Caco-2 (cell line): ENCODE measurements at regions not wholly inside any gene's neighbourhood (a gene's known extent, or its start where the extent isn't known, plus 50 kb on each side); places are given as distances from the start of the nearest gene placed in this dataset.

ENCODE experiments used
- BruUV-seq: library from RNA; stranded (reverse); fragments of 400-500 nt; replicated peaks from 2 replicates; lab custom pipeline; 2021; lab: Mats Ljungman, UMichigan
- CTCF ChIA-PET: fragments of 300-600 bp; sonication (Branson Sonifier 250); formaldehyde crosslinking; loops from one replicate; lab custom pipeline; 2022; ENCODE audit warnings: antibody characterized with exemption; lab: Charles Lee
- POLR2A ChIA-PET: fragments of 300-600 bp; sonication (Branson Sonifier 250); formaldehyde crosslinking; loops from one replicate; lab custom pipeline; 2022; ENCODE audit warnings: antibody characterized with exemption; lab: Charles Lee
- DNase-seq, 2 experiments: peaks; one replicate each; pipeline versions ENCODE4 v3.0.0 to v3.0.0-alpha.2; 2020 to 2022
- H3K27me3 ChIP-seq: replicated peaks from 2 replicates; pipeline ENCODE4 v1.6.0; 2011; ENCODE audit warnings: low read length; ENCODE audit not compliant: control insufficient read depth, insufficient read depth
- H3K36me3 ChIP-seq: 2 replicates; pipeline ENCODE4 v1.5.1; 2011; ENCODE audit warnings: low read length; ENCODE audit not compliant: control insufficient read depth, insufficient read depth
- H3K4me1 ChIP-seq: fragments of 250-450 bp; sonication (Bioruptor Pico); 2 replicates; pipeline ENCODE4 v1.5.1; 2020; ENCODE audit warnings: mild to moderate bottlenecking
- H3K4me3 ChIP-seq: 2 replicates; pipeline ENCODE4 v1.5.1; 2011; ENCODE audit warnings: low read depth, mild to moderate bottlenecking, control low read depth, low read length
- H3K9me3 ChIP-seq: fragments of 250-450 bp; sonication (Bioruptor Pico); 2 replicates; pipeline ENCODE4 v1.5.1; 2020; ENCODE audit warnings: mild to moderate bottlenecking, moderate library complexity
- H3K27ac Mint-ChIP-seq: one replicate; pipeline ENCODE4 v1.8.0; 2022; ENCODE audit warnings: mixed read lengths; ENCODE audit not compliant: unreplicated experiment
- H3K27me3 Mint-ChIP-seq: one replicate; pipeline ENCODE4 v1.8.0; 2022; ENCODE audit warnings: mixed read lengths; ENCODE audit not compliant: insufficient read depth, unreplicated experiment
- H3K36me3 Mint-ChIP-seq: one replicate; pipeline ENCODE4 v1.8.0; 2022; ENCODE audit warnings: mild to moderate bottlenecking, mixed read lengths; ENCODE audit not compliant: insufficient read depth, unreplicated experiment
- H3K4me1 Mint-ChIP-seq: one replicate; pipeline ENCODE4 v1.8.0; 2022; ENCODE audit warnings: low read depth, mixed read lengths; ENCODE audit not compliant: unreplicated experiment
- H3K4me3 Mint-ChIP-seq: one replicate; pipeline ENCODE4 v1.8.0; 2022; ENCODE audit warnings: mild to moderate bottlenecking, moderate library complexity, mixed read lengths; ENCODE audit not compliant: unreplicated experiment
- H3K9me3 Mint-ChIP-seq: one replicate; pipeline ENCODE4 v1.8.0; 2022; ENCODE audit warnings: mixed read lengths; ENCODE audit not compliant: unreplicated experiment
- intact Hi-C: fragments of 100-400 bp; cut with micrococcal nuclease; formaldehyde crosslinking; loops from one replicate; pipeline ENCODE4 v1.10.0; 2022; ENCODE audit not compliant: unreplicated experiment
- TF ChIP-seq, protein P1 (sequence below), 2 experiments: fragments of 200-600 bp in 1 of 2; IDR thresholded peaks; 1 replicate in 1 of 2; 2 replicates in 1 of 2; pipeline versions ENCODE4 v1.5.1 to v1.8.0; 2011 to 2022; ENCODE audit warnings: antibody characterized with exemption in 1 of 2, control low read depth in 1 of 2, inconsistent platforms in 1 of 2, low read depth in 1 of 2, low read length in 1 of 2, mild to moderate bottlenecking in 1 of 2, moderate library complexity in 1 of 2; ENCODE audit not compliant: insufficient read depth in 1 of 2, severe bottlenecking in 1 of 2, unreplicated experiment in 1 of 2

DNA sequence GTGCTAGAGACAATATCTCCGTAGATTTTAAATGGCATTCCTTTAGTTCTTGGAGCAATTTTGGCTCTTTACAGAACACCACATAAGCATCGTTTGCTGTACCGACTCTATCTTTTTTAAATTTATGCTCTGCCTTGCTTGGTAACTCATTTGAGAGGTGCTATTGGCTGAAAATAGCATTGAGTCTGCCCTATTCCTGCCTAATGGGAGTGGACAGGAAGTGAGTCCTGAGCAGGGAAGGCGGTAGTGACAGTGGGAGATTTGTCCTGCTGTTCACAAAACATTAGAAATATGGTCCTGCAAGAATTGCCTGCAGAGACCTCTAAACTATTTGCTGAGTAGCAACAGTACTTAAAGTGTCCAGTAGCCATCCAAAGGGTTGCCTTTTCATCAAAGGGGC is 115.2 kb upstream of the IFNE start:
- H3K9me3 Mint-ChIP-seq = no peaks in the 10 kb centered on the region
- H3K4me1 Mint-ChIP-seq = peaks cover 14% of the 10 kb centered on the region
- TF ChIP-seq, protein P1, sequence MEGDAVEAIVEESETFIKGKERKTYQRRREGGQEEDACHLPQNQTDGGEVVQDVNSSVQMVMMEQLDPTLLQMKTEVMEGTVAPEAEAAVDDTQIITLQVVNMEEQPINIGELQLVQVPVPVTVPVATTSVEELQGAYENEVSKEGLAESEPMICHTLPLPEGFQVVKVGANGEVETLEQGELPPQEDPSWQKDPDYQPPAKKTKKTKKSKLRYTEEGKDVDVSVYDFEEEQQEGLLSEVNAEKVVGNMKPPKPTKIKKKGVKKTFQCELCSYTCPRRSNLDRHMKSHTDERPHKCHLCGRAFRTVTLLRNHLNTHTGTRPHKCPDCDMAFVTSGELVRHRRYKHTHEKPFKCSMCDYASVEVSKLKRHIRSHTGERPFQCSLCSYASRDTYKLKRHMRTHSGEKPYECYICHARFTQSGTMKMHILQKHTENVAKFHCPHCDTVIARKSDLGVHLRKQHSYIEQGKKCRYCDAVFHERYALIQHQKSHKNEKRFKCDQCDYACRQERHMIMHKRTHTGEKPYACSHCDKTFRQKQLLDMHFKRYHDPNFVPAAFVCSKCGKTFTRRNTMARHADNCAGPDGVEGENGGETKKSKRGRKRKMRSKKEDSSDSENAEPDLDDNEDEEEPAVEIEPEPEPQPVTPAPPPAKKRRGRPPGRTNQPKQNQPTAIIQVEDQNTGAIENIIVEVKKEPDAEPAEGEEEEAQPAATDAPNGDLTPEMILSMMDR (IDR thresholded peaks at IDR 0.05; ENCODE audit: insufficient read depth in 1 of 2, low read depth in 1 of 2, low read length in 1 of 2, severe bottlenecking in 1 of 2, unreplicated experiment in 1 of 2) = no peak
- H3K27me3 Mint-ChIP-seq = no peaks in the 10 kb centered on the region
- H3K27me3 ChIP-seq = no peaks in the 10 kb centered on the region
- no peaks in the 10 kb centered on the region for H3K9me3 ChIP-seq
- H3K36me3 Mint-ChIP-seq = no peaks in the 10 kb centered on the region
- ChIA-PET POLR2A (no interaction called here), CTCF (no interaction called here)
- intact Hi-C loops = no loop called here
- no peak overlapping the region for H3K27ac Mint-ChIP-seq
- H3K4me1 ChIP-seq = no peaks in the 10 kb centered on the region
- no peak overlapping the region for H3K4me3 Mint-ChIP-seq
- H3K36me3 ChIP-seq = no peaks in the 10 kb centered on the region
- no TSS peak for BruUV-seq
- no peak overlapping the region for H3K4me3 ChIP-seq
- no peak for DNase-seq

DNA sequence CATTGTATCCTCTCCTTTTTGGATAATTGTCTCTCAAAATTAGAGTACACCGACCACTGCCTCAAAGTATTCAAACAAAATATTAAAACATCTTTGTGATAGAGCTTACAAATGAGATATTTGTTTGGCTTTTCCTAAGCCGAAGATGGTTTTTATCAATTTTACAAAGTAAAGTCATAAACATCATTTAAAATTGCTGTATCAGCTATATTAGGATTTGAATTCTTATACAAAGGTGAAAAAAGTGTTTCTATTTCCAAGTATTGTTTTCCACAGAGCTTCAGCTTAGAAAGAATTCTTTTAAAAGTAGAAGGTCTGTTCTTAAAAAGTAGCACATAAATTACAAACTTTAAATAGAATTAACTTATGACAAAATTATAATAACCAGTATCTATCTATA is 116.6 kb upstream of the IFNE start:
- Histone ChIP-seq H3K4me3 (no peak overlapping the region), H3K27me3 (no peaks in the 10 kb centered on the region), H3K36me3 (no peaks in the 10 kb centered on the region), H3K9me3 (no peaks in the 10 kb centered on the region), H3K4me1 (no peaks in the 10 kb centered on the region)
- Mint-ChIP-seq H3K9me3 (no peaks in the 10 kb centered on the region), H3K4me3 (no peak overlapping the region), H3K27ac (no peak overlapping the region), H3K27me3 (no peaks in the 10 kb centered on the region), H3K4me1 (peaks cover 8% of the 10 kb centered on the region), H3K36me3 (no peaks in the 10 kb centered on the region)
- POLR2A ChIA-PET = no interaction called here
- intact Hi-C loops = no loop called here
- no peak for DNase-seq
- TF ChIP-seq, protein P1 (IDR thresholded peaks at IDR 0.05; ENCODE audit: insufficient read depth in 1 of 2, low read depth in 1 of 2, low read length in 1 of 2, severe bottlenecking in 1 of 2, unreplicated experiment in 1 of 2) = no peak
- CTCF ChIA-PET = no interaction called here
- BruUV-seq = no TSS peak

DNA sequence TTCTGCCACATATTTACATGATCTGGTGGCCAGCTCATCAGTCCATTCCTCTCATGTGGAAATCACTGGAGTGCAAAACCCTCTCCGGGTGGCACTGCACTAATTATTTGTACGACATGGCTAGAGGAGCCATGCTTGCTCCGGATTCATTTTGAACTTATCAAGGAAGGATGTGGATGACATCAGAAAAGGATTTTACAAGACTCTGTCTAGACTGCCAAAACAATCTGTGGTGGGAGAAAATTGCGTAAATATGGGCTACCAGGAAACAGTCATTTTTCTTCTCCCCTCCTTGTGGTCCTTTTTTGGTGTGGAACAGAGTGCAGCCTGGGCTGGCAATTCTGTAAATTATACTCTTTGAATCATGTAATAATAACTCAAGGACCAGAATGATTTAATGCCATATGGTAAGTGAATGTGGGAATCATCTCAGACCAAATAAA is 123.4 kb upstream of the IFNE start:
- no peak overlapping the region for H3K27ac Mint-ChIP-seq
- no peak for DNase-seq
- no peaks in the 10 kb centered on the region for H3K27me3 Mint-ChIP-seq
- BruUV-seq = no TSS peak
- no peaks in the 10 kb centered on the region for H3K4me1 ChIP-seq
- no peak overlapping the region for H3K4me3 Mint-ChIP-seq
- H3K4me1 Mint-ChIP-seq = peaks cover 16% of the 10 kb centered on the region
- no peaks in the 10 kb centered on the region for H3K9me3 ChIP-seq
- H3K27me3 ChIP-seq = no peaks in the 10 kb centered on the region
- POLR2A ChIA-PET = no interaction called here
- no peak overlapping the region for H3K4me3 ChIP-seq
- no peaks in the 10 kb centered on the region for H3K36me3 ChIP-seq
- no peaks in the 10 kb centered on the region for H3K36me3 Mint-ChIP-seq
- TF ChIP-seq, protein P1 (IDR thresholded peaks at IDR 0.05; ENCODE audit: insufficient read depth in 1 of 2, low read depth in 1 of 2, low read length in 1 of 2, severe bottlenecking in 1 of 2, unreplicated experiment in 1 of 2) = no peak
- intact Hi-C loops = no loop called here
- H3K9me3 Mint-ChIP-seq = no peaks in the 10 kb centered on the region
- CTCF ChIA-PET = no interaction called here
